Muscle of arm (tissue), 1 donor: ENCODE measurements at regions not wholly inside any gene's neighbourhood (a gene's known extent, or its start where the extent isn't known, plus 50 kb on each side); places are given as distances from the start of the nearest gene placed in this dataset.

Source experiments
- DNase-seq: peaks from one replicate; pipeline ENCODE4 v3.0.0-alpha.2; 2013

DNA sequence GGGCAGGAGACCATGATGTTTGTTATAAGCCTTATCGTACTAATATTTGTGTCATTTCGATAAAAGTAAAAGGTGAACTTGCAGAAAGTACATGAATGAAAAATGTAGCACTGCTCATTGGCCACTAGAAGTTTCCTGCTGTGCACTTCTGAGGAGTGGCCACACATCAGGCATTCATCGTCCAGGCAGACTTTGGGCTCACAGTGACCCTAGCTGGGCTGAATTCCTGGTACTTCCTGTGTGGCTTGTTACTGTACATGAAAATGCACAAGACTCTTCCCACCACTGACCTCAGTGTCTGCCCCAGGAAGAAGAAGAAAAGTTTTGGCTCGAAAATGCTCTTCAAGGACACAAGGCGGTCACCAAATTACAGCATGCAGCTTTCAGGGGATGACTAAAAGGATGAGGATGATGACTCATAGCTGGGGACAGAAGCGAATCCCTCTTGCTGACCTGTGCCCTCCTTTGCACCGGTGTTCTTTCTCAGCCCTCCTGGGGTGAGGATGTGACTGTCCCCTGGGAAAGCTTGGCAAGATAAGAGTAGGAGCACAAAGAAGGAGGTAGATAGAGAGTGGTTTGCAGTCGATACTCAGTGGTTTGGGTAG is 252.4 kb upstream of the KAZN start:
- no peak for DNase-seq

DNA sequence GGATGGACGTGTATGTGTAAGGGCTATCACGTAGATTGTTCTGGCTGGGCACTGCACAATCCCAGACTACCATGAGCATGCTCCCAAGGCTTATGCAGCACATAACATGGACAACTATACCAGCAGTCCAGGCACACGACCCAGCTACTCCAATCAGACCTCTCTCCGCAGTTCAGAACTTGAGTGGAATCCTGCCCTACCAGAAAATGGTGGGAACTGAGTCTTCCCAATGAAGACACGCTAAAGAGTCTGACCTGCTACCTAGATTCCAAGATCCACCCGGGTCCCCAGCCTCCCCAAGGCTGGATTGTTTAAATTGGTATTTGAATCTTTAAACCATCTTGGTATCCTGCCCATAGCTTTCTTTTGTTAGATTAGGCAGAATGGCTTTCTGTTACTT is 251.3 kb upstream of the KAZN start:
- DNase-seq = no peak

DNA sequence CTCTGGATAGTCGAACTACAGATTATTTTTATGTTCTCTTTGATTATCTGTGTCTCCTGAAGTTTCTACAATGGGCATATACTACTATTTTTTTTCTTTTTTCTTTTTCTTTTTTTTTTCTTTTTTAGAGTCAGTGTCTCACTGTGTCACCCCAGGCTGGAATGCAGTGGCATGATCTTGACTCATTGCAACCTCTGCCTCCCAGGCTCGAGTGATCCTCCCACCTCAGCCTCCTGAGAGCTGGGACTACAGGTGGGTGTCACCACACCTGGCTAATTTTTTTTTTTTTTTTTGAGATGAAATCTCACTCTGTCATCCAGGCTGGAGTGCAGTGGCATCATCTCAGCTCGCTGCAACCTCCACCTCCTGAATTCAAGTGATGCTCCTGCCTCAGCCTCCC is 250.7 kb upstream of the KAZN start:
- no peak for DNase-seq

DNA sequence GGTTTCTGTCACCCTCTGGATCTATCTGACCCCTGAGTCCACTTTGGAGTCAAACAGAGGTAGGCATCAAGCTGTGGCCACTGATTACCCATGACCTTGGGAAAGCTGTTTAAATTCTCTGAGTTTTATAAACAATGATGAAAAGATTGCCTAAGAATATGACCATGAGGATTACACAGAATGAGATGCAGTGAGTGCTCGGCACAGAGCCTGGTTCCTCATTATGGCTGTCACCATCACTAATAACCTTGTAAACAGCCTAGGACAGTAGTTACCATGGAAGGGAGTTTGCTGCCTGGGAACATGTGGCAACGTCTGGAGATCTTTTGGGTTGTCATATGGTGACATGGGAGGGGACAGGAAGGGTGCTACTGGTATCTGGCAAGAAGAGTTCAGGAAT is 248.3 kb upstream of the KAZN start:
- no peak for DNase-seq

DNA sequence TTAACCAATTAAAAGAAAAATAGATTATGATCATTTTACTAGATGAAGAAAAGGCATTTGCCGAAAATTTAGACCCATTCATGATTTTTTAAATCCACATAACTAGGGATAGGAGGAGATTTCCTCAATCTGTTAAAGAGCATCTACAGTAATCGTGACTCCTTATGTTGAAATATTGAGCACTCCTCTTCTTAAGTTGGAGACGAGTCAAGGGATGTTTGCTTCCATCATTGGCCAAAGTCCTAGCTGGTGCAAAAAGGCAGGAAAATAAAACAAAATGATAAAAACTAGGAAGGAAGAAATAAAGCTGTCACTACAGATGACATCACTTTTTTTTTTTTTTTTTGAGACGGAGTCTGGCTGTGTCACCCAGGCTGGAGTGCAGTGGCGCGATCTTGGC is 245.6 kb upstream of the KAZN start:
- no peak for DNase-seq

DNA sequence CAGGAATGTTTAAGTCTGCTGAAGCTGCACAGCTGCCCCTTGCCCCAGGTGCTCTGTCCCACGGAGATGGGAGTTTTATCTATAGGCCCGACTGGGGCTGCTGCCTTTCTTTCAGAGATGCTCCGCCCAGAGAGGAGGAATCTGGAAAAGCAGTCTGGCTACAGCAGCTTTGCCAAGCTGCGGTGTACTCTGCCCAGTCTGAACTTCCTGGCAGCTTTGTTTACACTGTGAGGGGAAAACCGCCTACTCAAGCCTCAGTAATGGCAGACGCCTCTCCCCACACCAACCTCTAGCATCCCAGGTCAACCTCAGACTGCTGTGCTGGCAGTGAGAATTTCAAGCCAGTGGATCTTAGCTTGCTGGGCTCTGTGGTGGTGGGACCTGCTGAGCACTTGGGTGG is 237.5 kb upstream of the KAZN start:
- DNase-seq = peak; percentile 38

DNA sequence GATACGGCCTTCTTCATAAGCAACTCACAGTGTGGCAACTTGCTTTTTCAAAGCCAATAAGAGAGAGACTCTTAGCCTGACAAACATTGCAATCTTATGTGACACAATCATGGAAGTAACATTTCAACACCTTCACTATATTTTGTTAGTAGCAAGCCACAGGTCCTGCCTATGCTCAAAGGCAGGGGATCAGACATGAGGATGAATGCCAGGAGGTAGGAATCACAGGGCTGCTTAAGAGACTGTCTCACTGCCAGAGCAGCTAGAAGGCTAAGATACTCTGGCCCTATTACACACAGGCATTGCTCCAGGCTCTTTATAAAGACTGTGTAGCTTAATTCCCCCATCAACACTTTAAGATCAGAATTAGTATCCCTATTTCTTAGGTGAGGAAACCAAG is 236.2 kb upstream of the KAZN start:
- no peak for DNase-seq

DNA sequence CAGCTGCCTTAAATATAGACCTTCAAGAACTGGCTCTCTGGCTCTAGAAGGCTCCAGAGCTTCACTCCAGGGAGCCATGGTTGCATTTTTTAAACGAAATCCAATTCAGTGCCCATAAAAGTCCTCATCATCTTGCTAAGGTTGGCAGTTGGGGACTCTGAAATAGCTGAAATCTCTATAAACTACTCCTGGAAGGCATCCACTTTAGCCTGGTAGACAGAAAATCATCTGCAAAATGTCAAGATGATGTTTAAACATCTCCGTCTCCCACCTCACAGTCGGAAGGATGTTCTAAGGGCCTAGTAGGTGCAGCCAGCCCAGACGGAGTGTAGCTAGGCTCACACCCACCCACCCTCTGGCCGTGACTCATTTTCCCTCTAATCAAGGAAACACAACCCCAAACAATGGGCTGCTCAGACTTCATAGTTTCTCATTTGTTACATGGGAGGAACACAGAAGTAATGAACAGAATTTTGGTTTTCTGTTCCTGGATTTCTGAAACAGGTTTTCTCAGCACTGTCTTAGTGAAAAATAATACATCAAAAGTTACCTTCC is 235.4 kb upstream of the KAZN start:
- no peak for DNase-seq

DNA sequence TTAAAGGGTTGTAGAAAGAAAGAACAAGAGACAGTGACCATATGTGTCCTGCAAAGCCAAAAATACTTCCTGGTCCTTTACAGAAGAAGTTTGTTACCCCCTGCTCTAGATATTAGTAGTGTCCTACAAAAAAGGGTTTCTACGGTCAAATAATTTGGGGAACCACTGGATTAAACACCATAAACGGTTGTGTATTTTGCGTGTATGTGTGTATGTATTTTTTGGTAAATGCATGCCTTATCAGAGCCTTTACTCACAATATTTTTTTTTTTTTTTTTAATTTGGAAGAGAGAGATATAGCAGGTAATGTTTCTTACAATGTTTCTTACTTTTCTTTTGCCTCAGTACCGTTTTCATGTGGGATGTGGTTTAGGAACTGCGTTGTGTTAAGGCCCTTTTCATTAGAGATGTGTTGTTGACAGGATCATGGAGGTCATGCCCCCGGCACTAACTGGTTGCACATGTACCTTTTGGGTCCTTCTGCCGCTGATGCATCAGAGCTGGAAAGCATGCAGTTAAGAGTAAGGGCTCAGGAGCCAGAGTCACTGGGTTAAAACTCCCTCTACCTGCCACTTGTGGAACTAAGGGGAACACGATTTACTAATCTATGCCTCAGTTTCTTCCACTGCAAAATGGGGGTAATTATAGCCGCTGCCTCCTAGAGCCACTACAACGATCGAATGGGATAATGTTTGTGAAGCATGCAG is 234.6 kb upstream of the KAZN start:
- DNase-seq = no peak

DNA sequence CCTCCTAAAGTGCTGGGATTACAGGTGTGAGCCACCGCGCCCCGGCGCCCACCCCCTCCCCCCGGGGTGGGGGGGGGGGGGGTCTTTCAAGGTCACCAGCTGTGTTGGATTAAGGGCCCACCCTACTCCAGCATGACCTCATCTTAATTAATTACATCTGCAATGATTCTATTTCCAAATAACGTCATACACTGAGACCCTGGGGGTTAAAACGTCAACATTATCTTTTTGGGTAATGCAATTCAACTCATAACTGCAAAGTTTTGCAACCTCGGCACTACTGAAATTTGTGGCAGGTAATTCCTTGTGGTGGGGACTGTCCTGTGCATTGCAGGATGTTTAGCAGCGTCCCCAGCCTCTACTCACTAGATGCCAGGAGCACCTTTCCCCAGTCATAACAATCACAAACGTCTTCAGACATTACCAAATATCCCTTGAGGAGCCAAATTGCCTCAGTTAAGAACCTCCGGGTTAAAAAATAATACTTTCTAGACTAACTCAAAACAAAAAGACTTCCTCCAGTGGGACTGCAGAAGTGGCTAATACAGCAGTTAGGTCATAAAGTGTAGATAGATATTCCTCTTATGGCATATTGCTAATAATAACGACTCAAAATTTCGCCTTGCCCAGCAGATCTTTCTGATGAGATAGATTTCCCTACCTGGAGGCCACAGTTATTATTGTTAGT is 233.0 kb upstream of the KAZN start:
- DNase-seq = peak; percentile 79

DNA sequence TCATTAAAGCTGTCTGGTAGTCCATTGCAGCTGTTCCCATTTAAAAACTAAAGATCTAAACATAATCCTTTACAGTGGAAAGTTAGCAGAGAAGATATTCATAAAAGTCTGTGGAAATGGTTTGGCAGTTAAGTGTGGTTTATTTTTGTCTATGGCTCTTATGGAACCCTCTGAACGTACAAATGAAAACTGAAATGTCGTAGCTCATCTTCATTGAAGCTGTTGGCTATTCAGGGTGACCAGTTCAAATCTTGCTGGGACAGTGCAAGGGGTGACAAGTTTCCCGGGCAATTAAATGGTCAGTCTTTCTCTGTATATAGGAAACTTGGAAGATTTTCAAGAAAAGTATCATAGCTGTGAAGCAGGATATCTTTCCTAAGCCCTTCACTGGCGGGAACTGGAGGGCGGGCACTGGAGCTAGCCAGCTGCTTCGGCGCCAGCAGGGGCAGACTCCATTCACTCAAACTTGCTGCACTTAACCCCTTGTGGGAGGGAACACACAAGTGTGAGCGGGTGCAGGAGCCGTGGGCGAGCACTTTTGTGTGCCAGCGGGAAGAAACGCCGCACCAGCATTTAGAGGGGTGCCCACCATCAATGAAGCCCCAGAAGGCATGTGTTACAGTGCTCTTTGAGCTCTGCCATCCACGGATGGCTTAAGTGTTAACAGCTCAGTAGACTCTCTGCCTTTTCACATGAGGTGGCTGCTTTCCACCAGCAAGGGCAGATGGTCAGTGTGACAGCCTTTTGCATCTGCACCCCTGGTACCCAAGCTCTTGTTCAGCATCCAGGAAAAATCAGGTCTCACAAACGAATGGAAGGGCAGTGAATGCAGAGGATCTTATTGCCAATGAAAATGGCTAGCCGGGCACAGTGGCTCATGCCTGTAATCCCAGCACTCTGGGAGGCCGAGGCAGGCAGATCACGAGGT is 232.1 kb upstream of the KAZN start:
- peak; percentile 83 for DNase-seq

DNA sequence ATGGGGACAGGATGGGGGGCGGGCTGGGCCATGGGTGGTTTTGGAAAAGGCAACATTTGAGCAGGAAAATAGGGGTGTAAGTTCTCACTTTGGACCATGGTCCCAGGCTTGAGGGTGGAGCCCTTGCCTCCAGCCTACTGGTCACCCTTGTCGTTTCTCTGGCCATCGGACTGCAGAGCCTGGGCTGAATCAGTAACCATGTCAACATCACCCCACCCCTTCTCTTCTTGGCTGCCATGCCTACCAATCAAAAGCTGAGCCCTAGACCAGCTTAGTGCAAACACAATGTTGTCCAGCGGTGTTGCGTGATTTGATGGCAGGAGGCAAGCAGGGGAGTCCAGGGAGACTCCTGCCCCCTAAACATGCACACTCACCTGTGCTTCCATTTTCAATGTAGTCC is 231.0 kb upstream of the KAZN start:
- DNase-seq = no peak

DNA sequence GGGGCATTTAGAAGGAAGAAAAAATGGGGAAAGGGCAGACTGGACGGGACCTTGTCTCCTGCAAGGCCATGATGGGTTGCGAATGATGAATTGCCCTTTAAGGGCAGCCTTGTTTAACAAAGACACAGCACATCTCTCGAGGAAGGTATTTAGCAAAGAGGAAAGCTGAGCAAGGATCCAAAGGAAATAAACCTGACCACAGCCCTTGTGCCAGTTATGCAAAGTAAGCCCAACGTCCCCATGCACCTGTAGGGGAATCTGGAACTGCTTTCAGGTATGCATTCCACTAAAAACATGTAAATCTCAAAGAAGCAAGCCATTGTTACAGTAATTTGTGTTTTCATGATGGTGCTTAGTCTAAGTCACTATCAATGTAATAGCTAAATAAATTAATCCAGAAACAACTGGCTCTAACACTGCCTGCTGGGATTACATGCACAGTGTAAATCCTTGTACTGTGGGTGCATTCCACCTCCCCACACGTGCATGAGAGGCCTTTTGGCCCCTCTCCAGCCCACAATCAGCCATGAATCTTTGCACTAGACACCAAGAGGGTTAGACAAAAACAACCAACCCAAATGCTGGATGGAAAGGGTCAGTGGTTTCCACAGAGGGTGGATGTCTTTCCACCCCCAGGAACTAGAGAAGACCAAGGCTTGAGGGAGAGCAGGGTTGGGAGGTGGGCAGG is 228.8 kb upstream of the KAZN start:
- DNase-seq = no peak

DNA sequence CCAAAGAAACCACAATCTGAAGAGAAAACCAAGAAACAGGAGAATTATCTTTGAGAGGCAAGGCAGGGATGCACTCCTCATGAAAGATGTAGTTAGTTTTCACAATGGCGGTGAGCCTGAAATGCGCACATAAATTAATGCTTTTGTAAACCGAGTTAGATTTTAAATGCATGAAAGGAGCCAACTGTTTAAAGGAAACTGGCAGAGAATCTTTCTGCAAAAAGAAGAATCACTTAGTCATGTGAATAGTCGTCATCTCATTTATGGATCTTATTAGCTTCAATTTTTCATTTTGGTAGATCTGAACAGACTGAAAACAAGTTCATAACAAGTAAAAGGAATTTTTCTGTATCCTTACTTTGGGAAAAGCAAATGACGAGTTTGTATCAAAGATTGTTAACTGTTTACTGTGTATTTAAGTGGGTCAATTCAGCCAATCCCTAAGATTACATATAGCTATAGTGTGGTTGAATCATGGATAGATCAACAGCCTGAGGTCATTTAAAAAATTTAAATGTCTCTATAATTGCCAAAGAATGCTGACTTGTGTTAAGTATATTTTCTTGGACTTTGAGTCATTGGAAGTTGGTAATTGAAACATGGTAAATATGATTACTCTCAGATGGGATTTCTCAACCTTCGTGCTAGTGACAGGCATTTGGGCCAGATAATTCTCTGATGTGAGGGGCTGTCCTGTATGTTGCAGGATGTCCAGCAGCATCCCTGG is 226.6 kb upstream of the KAZN start:
- DNase-seq = no peak

DNA sequence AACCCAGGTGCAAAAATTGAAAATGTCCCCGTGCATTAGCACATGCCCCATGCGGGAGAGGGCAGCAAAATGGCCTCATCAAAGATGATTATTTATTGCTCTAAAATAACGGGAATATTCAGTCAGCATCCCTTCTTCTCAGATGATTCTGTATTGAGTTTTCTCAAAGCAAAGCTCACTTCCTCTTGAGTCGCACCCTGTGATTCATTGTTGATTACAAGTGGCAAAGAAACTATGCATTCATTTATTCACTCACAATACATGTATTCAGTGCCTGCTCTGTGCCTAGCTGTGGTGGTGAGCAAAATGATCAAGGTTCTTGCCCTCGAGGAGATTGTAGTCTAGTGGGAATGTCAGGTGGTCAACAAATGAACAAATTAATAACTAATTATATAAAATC is 226.0 kb upstream of the KAZN start:
- no peak for DNase-seq

DNA sequence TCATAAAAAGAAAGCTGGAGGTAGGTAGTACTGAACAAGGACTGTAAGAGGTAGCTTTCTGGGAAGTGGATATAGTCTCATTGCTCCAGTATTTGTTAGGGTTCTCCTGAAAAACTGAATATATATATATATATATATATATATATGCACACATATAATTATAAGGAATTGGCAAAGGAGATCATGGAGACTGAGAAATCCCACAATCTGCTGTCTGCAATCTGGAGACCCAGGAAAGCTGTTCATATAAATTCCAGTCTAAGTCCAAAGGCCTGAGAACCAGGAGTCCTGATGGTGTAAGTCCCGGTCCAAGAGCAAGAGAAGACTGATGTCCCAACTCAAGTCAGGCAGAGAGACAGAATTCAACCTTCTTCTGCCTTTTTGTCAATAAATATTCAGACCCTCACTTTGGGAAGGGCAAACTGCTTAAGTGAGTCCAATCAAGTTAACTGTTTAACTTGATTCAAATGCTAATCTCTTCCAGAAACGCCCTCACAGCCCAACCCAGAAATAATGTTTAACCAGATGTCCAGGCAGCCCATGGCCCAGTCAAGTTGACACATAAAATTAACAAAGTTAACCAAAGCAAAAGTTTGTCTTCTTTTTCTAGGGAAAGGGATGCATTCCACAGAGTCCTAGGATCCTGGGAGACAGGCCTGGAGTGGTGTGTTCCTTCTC is 225.3 kb upstream of the KAZN start:
- no peak for DNase-seq

DNA sequence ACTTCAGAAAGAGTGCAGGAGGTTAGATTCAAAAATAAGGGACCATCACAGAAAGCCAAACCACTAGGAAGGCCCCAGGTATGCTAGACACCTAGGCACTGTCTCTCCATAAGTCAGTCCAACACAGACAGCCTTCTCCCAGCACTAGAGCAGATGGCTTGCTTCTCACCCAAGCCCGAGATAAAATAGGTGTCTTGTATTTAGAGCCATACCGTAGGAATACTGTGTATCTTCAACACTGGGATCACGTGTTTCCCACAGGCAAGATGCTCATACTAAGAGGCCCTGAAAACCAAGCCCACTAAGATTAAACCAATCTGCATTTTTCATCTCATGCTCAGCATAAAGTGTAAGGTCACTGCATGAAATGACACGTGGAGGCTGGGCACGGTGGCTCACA is 223.3 kb upstream of the KAZN start:
- DNase-seq = no peak

DNA sequence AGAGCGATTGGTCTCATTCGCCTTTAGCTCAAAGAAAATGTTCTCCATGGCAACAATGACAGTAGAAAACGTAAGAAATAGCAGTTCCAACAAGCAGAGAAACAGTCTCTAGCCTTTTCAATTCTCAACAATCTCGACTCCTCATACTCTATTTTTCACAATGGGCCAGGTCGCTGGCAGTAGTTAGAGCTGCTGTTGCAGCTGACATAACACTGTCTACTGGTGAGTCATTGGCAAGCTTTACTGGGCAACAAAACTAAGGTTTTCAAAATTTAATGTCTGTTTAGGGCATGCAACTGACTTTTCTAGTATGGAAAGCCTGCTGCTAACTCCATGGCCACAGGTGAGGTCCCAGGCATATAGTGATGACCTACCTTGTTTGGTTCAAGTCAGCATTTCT is 221.1 kb upstream of the KAZN start:
- DNase-seq = no peak

DNA sequence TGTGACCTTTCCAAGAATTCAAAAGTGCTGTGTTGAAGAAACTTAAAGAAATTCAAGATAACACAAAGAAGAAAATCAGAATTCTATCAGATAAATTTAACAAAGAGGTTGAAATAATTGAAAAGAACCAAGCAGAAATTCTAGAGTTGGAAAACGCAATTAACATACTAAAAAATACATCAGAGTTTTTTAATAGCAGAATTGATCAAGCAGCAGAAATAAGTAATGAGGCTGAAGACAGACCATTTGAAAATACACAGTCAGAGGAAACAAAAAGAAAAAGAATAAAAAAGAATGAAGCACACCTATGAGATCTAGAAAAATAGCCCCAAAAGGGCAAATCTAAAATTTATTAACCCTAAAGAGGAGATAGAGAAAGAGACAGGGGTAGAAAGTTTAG is 218.1 kb upstream of the KAZN start:
- no peak for DNase-seq

DNA sequence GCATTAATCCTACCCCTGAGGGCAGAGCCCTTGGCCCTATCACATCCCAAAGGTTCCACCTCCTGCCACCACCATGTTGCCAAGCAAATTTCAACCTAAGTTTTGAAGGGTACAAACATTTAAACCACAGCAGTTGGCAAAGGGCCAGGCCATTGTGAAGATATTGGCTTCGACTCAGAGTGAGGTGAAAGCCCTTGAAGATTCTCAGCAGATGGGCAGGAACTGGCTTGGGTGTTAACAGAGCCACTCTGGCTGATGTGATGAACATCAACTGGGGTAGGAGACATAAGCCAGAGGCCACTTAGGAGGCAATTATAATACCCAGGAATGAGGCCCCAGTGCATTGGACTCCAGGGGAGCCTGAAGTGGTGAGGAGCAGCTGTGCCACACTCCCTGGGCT is 207.7 kb upstream of the KAZN start:
- DNase-seq = no peak
